ENCODE measurements at regions not wholly inside any gene's neighbourhood (a gene's known extent, or its start where the extent isn't known, plus 50 kb on each side); places are given as distances from the start of the nearest gene placed in this dataset.

DNA sequence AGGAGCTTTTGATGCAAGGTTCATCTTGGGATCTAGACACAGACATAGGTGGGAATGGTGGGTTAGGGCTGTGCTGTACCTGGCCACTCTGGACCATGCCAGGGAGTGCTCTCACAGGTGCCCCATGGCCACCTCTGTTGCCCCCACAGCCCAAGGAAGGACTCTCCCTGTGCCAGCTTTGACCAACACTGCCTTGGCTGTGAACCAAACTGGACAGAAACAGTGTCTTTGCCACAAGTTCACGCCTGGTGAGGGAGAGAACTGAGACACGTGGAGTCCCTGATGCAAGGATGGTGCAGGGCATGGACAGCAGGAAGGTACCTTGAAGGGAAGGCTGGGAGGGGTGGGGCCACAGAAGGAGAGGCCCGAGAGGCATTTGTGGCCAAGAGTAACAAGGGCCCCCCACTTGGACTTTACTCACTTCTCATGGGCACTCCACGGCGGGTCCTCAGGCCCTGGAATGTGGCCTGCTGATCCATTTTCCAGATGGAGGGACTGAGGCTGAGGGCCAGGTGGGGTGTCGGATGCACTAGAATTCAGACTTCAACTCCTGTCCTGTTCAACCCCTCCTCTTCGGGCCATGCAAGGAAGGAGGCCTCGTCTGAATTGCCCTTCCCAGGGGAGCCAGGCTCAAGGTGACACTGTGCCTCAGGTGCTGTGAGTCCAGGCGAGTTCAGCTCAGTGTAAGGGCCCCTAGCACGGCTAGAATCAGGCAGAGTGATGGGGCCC is 103.3 kb downstream of the YTHDF1 start:
- no peak for TF ChIP-seq EZH2 (IDR thresholded peaks at IDR 0.05; ENCODE audit: low read length, unreplicated experiment)
- TF ChIP-seq, protein P1, sequence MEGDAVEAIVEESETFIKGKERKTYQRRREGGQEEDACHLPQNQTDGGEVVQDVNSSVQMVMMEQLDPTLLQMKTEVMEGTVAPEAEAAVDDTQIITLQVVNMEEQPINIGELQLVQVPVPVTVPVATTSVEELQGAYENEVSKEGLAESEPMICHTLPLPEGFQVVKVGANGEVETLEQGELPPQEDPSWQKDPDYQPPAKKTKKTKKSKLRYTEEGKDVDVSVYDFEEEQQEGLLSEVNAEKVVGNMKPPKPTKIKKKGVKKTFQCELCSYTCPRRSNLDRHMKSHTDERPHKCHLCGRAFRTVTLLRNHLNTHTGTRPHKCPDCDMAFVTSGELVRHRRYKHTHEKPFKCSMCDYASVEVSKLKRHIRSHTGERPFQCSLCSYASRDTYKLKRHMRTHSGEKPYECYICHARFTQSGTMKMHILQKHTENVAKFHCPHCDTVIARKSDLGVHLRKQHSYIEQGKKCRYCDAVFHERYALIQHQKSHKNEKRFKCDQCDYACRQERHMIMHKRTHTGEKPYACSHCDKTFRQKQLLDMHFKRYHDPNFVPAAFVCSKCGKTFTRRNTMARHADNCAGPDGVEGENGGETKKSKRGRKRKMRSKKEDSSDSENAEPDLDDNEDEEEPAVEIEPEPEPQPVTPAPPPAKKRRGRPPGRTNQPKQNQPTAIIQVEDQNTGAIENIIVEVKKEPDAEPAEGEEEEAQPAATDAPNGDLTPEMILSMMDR (conservative IDR thresholded peaks at IDR 0.05; ENCODE audit: low read depth, low read length): no peak

Data from PC-3 (cell line).